GM19240 (cell line): ENCODE measurements at regions not wholly inside any gene's neighbourhood (a gene's known extent, or its start where the extent isn't known, plus 50 kb on each side); places are given as distances from the start of the nearest gene placed in this dataset.

Experiments used
- DNase-seq: peaks from one replicate; pipeline ENCODE4 v3.0.0; 2011; ENCODE audit warnings: low spot score; ENCODE audit not compliant: insufficient read length

DNA sequence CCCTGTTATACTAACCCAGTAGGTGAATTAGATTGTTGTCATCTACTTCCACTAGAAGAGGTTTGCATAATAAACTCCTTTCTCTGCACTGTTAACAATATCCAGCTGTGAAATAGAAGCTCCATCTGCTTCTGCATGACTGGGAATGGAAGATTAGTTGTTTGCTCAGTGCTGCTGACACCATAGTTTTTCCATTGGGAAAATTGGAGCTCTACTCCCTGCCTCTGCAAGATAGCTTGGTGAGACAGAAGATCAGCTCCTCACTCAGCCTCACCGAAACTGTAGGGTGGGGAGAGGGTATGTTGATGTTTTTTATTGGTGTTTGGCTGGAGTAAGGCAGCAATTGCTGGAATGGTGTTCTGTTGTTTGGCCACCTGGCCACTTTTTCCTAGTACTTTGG is 331.6 kb upstream of the ADAMTS5 start:
- DNase-seq = no peak

DNA sequence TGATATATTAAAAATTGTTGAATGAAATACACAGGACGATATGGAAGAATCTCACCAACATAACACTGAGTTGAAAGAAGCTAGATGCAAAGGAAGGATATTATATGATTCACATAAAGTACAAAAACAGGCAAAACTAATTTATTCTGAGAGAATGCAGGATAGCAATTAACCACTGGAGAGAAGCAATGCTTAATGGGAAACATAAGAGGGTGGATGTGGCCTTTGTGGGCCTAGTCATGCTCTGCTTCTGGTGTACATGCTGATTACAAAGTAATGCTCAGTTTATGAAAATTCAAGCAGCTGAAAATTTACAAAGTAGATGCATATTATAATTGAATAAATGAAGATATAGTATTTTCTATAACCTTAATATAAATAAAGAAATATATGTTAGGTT is 326.4 kb upstream of the ADAMTS5 start:
- no peak for DNase-seq

DNA sequence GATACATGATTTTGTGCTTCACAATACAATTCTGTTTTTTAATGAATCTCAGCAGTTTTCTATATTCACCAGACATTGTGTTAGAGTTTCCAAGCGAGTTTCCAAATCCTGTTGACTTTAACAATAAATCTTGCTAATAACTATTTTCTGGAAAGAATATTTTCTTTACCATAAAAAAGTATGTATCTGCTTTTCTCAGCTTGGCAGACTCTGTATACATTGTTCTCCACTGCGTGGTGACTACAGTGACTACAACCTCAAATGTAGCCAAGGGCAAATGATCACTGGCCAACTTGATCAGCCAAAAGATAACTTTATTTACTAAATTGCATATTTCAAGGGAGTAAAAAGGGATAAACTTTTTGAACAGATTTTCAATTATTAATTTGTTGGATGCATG is 325.9 kb upstream of the ADAMTS5 start:
- no peak for DNase-seq

DNA sequence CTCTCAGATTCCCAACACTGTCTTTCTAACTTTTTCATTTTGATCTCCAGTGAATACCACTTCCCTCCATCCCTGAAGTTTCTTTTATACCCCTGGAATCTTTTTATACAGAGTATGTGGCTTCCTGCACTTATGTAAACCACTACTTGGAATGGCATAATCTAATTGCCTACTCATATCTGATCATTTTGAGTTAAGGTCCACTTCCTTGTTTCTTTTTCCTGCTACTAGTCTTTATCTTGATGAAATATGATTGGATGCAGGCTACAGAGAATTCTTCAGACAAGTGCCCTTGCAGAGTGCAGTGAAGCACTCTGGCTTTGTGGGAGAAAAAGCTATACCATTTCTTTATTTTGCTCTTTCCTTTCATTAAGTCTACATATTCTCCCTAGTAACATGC is 325.3 kb upstream of the ADAMTS5 start:
- DNase-seq = no peak

DNA sequence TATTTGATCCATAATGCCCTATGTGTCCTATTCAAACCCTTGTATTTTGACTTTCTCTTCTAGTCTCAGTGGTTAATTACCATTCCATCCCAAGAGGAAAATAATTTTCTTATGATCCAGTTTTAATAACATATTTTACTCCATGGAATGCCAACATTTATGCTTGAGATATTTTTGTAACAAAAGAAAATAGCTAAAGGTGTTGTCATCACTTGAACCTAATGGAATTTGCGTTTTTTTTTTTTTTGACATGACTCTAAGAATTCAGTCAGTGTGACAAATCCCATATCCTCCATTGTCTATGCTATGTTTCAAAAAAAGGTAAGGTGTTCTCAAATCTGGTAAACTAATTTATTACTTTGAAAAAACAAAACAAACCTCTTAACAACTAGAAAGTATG is 324.1 kb upstream of the ADAMTS5 start:
- no peak for DNase-seq

DNA sequence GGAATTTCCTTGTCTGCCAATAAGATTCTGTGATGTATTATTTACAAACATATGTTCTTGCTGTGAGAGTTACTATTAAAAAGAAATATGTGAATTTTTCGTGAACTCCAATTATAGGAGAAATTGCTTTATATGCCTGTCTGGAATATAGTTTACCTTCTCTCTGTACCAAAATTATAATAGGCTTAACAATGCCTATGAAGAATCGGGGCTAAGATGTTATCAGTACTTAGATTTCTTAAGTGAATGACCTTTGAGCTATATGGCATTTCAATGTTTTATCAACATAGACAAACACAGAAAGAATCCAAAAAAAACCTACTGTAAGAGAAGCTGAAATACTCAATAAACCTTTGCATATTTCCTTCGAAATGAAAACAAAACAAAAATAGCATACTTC is 323.1 kb upstream of the ADAMTS5 start:
- DNase-seq = no peak

GRCh38 chr21:27286760-27287159 is 319.9 kb upstream of the ADAMTS5 start:
- DNase-seq = no peak

DNA sequence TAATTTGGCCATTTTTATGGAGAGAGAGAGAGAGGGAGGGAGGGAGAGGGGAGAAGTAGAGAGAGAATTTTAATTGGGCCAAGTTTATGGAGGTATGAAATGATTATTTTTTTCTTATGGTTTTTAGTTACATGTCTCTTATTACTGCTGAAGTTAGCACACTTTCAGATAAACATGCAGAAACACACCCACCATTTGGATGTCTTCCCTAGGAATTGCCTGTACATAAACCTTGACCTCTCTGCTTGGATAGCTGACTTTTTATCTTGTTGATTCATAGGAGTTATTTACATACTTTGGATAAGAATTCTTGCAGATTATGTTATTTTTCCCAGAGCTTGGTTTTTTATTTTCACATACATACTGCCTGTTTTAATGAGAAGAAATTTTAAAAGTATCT is 310.2 kb upstream of the ADAMTS5 start:
- DNase-seq = no peak

GRCh38 chr21:27275294-27275927 is 308.5 kb upstream of the ADAMTS5 start:
- no peak for DNase-seq

- DNase-seq = no peak
Measured at GRCh38 chr21:27269644-27270043, 302.8 kb upstream of the ADAMTS5 start.

- DNase-seq = no peak
Measured at GRCh38 chr21:27268290-27268689, 301.4 kb upstream of the ADAMTS5 start.

DNA sequence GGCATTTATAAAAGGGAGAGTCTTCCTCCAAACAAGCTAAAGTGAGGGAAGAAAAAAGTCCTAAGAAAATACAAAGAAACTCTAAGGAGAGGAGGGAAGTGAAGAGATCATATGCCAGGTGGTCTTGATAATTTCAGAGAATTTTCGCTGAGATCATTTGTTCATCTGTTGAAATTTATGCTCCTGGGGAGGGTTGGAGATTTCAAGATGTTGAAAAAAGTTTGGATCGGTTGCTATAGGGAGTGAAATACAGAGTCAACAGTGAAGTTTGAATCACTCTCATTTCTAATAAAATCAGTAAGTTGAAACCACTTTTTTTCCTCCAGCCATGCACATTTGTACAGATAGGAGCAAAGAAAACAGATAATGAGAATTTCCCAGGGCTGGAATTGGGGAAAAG is 299.1 kb upstream of the ADAMTS5 start:
- DNase-seq = no peak

GRCh38 chr21:27265492-27265891 is 298.6 kb upstream of the ADAMTS5 start:
- DNase-seq = no peak

DNA sequence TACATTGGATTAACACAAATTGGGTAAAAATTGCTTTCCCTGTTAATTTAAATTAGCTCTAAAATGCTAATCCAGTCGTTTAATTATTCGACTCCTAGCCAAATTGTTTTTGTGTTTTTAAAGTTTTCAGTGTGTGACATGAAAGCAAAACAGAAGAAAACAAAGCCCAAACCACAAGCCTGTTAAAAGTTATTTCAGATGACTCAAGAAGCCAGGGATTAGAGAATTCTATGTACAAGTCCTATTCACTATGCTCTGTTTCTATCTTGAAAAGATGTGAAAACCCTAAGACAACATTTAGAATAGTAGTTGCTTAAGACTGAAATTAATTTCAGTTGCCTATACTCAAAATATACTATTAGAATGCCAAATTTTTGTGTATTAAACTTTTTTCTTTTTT is 294.8 kb upstream of the ADAMTS5 start:
- no peak for DNase-seq

GRCh38 chr21:27260728-27261127 is 293.8 kb upstream of the ADAMTS5 start:
- DNase-seq = no peak

- no peak for DNase-seq
Measured at GRCh38 chr21:27258742-27259448, 292.0 kb upstream of the ADAMTS5 start.

- no peak for DNase-seq
Measured at GRCh38 chr21:27257908-27258556, 291.1 kb upstream of the ADAMTS5 start.

GRCh38 chr21:27257226-27257625 is 290.3 kb upstream of the ADAMTS5 start:
- no peak for DNase-seq

DNA sequence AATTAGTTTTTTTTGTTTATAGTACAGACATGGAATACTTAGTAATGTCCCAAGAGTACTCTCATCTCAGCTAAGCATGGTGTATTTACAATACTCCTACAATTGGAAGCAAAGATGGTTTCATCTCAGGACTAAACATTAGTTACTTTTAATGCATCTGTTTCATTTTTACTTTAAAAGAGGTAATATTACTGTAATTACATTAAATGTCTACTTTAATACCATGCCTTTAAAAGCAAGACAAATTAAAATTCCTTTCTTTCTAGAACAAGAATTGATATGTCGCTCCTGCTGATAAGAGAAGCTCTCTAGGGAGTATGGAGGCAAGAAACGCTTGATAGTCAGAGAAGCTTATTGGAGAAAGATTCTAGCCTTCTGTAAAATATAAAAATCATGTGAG is 284.9 kb upstream of the ADAMTS5 start:
- DNase-seq = no peak

DNA sequence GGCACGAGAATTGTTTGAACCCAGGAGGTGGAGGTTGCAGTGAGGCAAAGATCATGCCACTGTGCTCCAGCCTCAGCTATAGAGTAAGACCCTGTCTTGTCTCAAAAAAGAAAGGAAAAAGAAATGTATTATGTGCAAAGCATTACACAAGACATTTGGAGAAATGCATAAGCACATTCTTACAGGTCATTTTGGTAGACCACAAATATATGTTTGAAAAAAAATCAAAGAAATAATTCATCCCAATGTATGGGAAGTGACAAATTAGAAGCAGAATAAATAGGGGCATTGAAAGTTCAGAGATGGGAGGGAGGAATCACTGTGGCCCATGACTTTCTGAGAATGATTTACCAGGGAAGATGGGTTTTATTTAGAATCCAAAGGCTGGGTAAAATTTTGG is 283.5 kb upstream of the ADAMTS5 start:
- DNase-seq = no peak

DNA sequence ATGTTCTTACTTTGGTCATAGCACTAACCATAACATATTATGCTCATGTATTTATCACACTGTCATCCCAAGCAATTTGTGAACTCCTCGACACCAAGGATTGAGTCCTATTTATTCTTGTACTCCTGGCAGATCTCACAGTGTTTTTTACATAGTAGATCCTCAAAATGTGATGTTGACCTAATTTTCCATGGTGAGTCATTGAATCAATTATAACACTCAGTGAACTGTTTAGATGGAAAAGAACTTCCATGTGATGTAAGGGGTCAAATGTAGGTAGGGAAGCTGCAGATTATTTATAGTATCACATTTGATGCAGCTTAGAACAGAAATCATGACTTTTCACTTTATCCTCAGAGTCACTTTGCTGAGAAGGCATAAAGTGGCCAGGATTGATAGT is 281.9 kb upstream of the ADAMTS5 start:
- no peak for DNase-seq

GRCh38 chr21:27246741-27247140 is 279.9 kb upstream of the ADAMTS5 start:
- no peak for DNase-seq

- no peak for DNase-seq
Measured at GRCh38 chr21:27244776-27245175, 277.9 kb upstream of the ADAMTS5 start.
